ENCODE measurements at regions not wholly inside any gene's neighbourhood (a gene's known extent, or its start where the extent isn't known, plus 50 kb on each side); places are given as distances from the start of the nearest gene placed in this dataset.

DNA sequence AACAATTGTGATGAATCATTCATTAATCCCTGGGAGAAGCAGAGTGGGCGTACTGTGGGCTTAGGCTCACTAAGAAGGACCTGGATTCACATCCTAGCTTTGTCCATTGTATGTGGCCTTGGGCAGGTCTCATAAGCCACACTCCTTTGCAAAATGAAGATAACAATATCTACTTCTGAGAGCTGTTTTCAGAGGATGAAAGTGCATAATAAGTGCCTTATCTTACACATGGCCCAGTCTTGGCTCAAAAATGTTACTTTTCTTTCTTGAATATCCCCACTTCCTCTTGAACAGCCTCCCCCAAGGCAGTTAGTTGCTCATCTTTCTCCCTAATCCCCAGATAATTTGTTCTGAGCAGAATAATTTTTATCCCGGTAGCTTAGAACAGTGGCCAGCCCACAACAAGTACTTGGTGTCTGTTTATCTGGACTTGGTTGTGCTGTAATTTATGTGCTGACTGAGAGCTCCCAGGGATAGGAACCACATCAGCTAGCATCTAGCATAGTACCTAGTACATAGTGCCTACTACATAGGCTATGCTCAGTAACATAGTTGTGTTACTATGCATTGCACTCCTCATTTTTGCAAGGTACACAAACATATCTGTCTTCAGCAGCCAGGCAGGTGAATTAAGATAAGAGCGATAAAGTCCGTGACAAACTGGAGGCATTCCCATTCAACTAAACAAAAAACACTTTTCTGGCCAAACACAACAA lies 61.7 kb upstream of the NUDT4 start:
- Histone ChIP-seq H3K79me2 (ENCODE audit: insufficient read depth) (no peaks in the 10 kb centered on the region), H3F3A (ENCODE audit: insufficient read depth) (peaks cover 7% of the 10 kb centered on the region; the same call in 1 of the 2 replicates), H4K20me1 (ENCODE audit: insufficient read depth) (no peaks in the 10 kb centered on the region), H3K4me1 (ENCODE audit: insufficient read depth) (peaks cover 20% of the 10 kb centered on the region), H3K9me2 (ENCODE audit: insufficient read depth) (no peaks in the 10 kb centered on the region), H3K4me3 (no peak overlapping the region), H3K27ac (no peak overlapping the region), H3K9me3 (ENCODE audit: low read depth) (no peaks in the 10 kb centered on the region), H3K4me2 (ENCODE audit: unreplicated experiment) (no peak overlapping the region), H2AFZ (no peak overlapping the region), H3K9ac (no peak overlapping the region), H3K36me3 (ENCODE audit: low read depth) (no peaks in the 10 kb centered on the region), H3K27me3 (replicated peaks; ENCODE audit: insufficient read depth) (no peaks in the 10 kb centered on the region)
- DNase-seq, result no peak
- in situ Hi-C loops (cut with MboI), result no loop called here
- TF ChIP-seq EZH2 (IDR thresholded peaks at IDR 0.05; ENCODE audit: insufficient read depth, poor library complexity, severe bottlenecking), result no peak
- no peak for TF ChIP-seq EZH2phosphoT487 (IDR thresholded peaks at IDR 0.05; ENCODE audit: insufficient read depth, low read depth)
- 14 to 21% methylated on average over 4 of the region's 4 CpGs for WGBS, 2 experiments (ENCODE audit: low coverage in 1 of 2, low lambda C conversion rate in 2 of 2, missing lambda C conversion rate in 2 of 2)

DNA sequence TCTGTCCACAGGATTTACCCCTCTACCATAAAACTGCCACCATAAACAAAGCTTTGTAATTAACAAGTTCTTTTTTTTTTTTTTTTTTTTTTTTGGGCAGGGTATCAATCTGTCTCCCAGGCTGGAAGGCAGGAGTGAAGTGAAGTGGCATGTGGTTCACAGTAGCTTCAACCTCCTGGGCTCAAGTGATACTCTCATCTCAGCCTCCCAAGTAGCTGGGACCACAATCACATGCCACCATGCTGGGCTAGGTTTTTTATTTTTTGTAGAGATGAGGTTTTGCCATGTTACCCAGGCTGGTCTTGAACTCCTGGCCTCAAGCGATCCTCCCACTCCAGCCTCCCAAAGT lies 61.1 kb upstream of the NUDT4 start:
- H3K79me2 ChIP-seq (ENCODE audit: insufficient read depth), result no peaks in the 10 kb centered on the region
- no peaks in the 10 kb centered on the region for H3K27me3 ChIP-seq (replicated peaks; ENCODE audit: insufficient read depth)
- H3K9me2 ChIP-seq (ENCODE audit: insufficient read depth), result no peaks in the 10 kb centered on the region
- H3K9ac ChIP-seq, result no peak overlapping the region
- no peaks in the 10 kb centered on the region for H3K36me3 ChIP-seq (ENCODE audit: low read depth)
- H3F3A ChIP-seq (ENCODE audit: insufficient read depth), result peaks cover 5% of the 10 kb centered on the region; the same call in 1 of the 2 replicates
- H4K20me1 ChIP-seq (ENCODE audit: insufficient read depth), result no peaks in the 10 kb centered on the region
- no peak overlapping the region for H3K27ac ChIP-seq
- TF ChIP-seq EZH2 (IDR thresholded peaks at IDR 0.05; ENCODE audit: insufficient read depth, poor library complexity, severe bottlenecking) (no peak), EZH2phosphoT487 (IDR thresholded peaks at IDR 0.05; ENCODE audit: insufficient read depth, low read depth) (no peak)
- H3K9me3 ChIP-seq (ENCODE audit: low read depth), result no peaks in the 10 kb centered on the region
- H3K4me3 ChIP-seq, result no peak overlapping the region
- DNase-seq, result no peak
- H2AFZ ChIP-seq, result no peak overlapping the region
- WGBS, 2 experiments (ENCODE audit: low coverage in 1 of 2, low lambda C conversion rate in 2 of 2, missing lambda C conversion rate in 2 of 2), result 90 to 93% methylated on average over 1 of the region's 1 CpG
- H3K4me2 ChIP-seq (ENCODE audit: unreplicated experiment), result no peak overlapping the region
- peaks cover 15% of the 10 kb centered on the region for H3K4me1 ChIP-seq (ENCODE audit: insufficient read depth)
- in situ Hi-C loops (cut with MboI), result no loop called here

DNA sequence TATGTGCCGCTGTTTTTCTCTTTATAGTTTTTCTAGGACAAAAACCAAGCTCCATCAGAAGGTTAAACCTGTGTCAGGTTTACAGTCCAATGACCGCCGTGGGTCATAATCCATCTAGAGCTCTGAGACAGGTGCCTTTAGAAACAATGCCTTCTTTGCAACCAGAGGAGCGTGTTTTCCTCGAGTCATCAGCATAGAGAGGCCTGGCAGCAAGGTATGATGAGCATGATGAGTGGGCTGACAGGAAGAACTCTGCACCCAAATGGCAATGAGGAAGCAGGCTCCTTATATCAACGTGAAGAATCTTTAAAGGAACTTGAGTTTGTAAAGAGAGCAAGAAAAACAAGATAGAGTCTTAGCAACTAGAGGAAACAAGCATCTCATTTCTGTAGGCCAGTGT lies 60.5 kb upstream of the NUDT4 start:
- Histone ChIP-seq H3K4me3 (no peak overlapping the region), H3K27ac (no peak overlapping the region), H3K4me2 (ENCODE audit: unreplicated experiment) (no peak overlapping the region), H3K4me1 (ENCODE audit: insufficient read depth) (peaks cover 9% of the 10 kb centered on the region; the same call in 1 of the 2 replicates), H3K9me2 (ENCODE audit: insufficient read depth) (no peaks in the 10 kb centered on the region), H4K20me1 (ENCODE audit: insufficient read depth) (no peaks in the 10 kb centered on the region), H3K36me3 (ENCODE audit: low read depth) (no peaks in the 10 kb centered on the region), H3K9me3 (ENCODE audit: low read depth) (no peaks in the 10 kb centered on the region), H2AFZ (no peak overlapping the region), H3K79me2 (ENCODE audit: insufficient read depth) (no peaks in the 10 kb centered on the region), H3K27me3 (replicated peaks; ENCODE audit: insufficient read depth) (no peaks in the 10 kb centered on the region), H3K9ac (no peak overlapping the region), H3F3A (ENCODE audit: insufficient read depth) (0 out of 2 replicates have a peak, but pooled peaks cover 2% of the 10 kb centered on the region)
- in situ Hi-C loops (cut with MboI), result no loop called here
- TF ChIP-seq EZH2 (IDR thresholded peaks at IDR 0.05; ENCODE audit: insufficient read depth, poor library complexity, severe bottlenecking) (no peak), EZH2phosphoT487 (IDR thresholded peaks at IDR 0.05; ENCODE audit: insufficient read depth, low read depth) (no peak)
- DNase-seq, result no peak
- WGBS, 2 experiments (ENCODE audit: low coverage in 1 of 2, low lambda C conversion rate in 2 of 2, missing lambda C conversion rate in 2 of 2), result 83 to 85% methylated on average over 6 of the region's 6 CpGs

DNA sequence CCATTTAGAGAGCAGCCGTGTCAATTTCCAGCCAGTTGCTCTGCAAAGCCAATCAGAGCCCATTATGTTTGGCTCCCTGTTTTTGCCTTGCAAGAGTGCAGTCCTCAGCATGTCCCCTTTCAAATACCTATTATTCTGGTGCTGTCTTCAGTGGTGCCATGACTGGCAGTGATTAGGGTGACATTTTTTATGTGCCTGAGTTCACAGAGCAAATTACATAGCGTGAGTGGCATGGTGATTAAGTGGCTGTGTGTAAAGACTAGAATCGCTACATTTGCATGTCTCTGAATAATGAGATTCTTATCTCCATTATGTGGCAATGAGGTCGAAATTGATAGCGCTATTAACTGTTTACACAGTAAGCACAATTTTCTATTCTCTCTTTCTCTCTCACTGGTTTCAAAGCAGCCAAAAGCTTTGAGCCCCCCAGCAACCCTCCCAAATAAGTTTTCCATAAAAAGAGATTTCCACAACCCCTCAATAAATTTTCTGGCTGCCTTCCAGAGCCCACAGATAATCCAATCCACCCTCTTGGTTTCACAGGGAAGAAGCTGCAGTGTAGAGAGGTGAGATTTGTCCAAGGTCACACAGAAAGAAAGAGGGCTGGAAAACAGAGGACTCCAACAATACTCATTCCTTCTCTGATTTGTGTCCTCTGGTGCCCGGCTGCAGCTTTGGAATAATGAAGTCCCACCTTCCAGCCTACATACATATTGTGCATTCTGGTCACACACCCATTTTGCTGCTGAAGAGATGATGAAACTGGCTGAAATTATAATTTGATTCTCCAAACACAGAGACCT lies 58.8 kb upstream of the NUDT4 start:
- Histone ChIP-seq H4K20me1 (ENCODE audit: insufficient read depth) (no peaks in the 10 kb centered on the region), H3K4me3 (no peak overlapping the region), H3K4me2 (ENCODE audit: unreplicated experiment) (no peak overlapping the region), H3K79me2 (ENCODE audit: insufficient read depth) (no peaks in the 10 kb centered on the region), H3K9me2 (ENCODE audit: insufficient read depth) (no peaks in the 10 kb centered on the region), H3K4me1 (ENCODE audit: insufficient read depth) (peaks cover 26% of the 10 kb centered on the region), H3K27ac (no peak overlapping the region), H3K9me3 (ENCODE audit: low read depth) (no peaks in the 10 kb centered on the region), H3K27me3 (replicated peaks; ENCODE audit: insufficient read depth) (no peaks in the 10 kb centered on the region), H3F3A (ENCODE audit: insufficient read depth) (0 out of 2 replicates have a peak, but pooled peaks cover 2% of the 10 kb centered on the region), H2AFZ (peak overlapping the region; percentile 41; the same call in 1 of the 2 replicates), H3K36me3 (ENCODE audit: low read depth) (no peaks in the 10 kb centered on the region), H3K9ac (no peak overlapping the region)
- TF ChIP-seq EZH2 (IDR thresholded peaks at IDR 0.05; ENCODE audit: insufficient read depth, poor library complexity, severe bottlenecking), result no peak
- TF ChIP-seq EZH2phosphoT487 (IDR thresholded peaks at IDR 0.05; ENCODE audit: insufficient read depth, low read depth), result no peak
- DNase-seq, result peak; percentile 20
- in situ Hi-C loops (cut with MboI), result no loop called here
- WGBS, 2 experiments (ENCODE audit: low coverage in 1 of 2, low lambda C conversion rate in 2 of 2, missing lambda C conversion rate in 2 of 2), result 84 to 85% methylated on average over 6 of the region's 6 CpGs
